ENCODE measurements at regions not wholly inside any gene's neighbourhood (a gene's known extent, or its start where the extent isn't known, plus 50 kb on each side); places are given as distances from the start of the nearest gene placed in this dataset.

- TF ChIP-seq, protein P1, sequence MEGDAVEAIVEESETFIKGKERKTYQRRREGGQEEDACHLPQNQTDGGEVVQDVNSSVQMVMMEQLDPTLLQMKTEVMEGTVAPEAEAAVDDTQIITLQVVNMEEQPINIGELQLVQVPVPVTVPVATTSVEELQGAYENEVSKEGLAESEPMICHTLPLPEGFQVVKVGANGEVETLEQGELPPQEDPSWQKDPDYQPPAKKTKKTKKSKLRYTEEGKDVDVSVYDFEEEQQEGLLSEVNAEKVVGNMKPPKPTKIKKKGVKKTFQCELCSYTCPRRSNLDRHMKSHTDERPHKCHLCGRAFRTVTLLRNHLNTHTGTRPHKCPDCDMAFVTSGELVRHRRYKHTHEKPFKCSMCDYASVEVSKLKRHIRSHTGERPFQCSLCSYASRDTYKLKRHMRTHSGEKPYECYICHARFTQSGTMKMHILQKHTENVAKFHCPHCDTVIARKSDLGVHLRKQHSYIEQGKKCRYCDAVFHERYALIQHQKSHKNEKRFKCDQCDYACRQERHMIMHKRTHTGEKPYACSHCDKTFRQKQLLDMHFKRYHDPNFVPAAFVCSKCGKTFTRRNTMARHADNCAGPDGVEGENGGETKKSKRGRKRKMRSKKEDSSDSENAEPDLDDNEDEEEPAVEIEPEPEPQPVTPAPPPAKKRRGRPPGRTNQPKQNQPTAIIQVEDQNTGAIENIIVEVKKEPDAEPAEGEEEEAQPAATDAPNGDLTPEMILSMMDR (IDR thresholded peaks at IDR 0.05) = no peak
- TF ChIP-seq, protein P2, sequence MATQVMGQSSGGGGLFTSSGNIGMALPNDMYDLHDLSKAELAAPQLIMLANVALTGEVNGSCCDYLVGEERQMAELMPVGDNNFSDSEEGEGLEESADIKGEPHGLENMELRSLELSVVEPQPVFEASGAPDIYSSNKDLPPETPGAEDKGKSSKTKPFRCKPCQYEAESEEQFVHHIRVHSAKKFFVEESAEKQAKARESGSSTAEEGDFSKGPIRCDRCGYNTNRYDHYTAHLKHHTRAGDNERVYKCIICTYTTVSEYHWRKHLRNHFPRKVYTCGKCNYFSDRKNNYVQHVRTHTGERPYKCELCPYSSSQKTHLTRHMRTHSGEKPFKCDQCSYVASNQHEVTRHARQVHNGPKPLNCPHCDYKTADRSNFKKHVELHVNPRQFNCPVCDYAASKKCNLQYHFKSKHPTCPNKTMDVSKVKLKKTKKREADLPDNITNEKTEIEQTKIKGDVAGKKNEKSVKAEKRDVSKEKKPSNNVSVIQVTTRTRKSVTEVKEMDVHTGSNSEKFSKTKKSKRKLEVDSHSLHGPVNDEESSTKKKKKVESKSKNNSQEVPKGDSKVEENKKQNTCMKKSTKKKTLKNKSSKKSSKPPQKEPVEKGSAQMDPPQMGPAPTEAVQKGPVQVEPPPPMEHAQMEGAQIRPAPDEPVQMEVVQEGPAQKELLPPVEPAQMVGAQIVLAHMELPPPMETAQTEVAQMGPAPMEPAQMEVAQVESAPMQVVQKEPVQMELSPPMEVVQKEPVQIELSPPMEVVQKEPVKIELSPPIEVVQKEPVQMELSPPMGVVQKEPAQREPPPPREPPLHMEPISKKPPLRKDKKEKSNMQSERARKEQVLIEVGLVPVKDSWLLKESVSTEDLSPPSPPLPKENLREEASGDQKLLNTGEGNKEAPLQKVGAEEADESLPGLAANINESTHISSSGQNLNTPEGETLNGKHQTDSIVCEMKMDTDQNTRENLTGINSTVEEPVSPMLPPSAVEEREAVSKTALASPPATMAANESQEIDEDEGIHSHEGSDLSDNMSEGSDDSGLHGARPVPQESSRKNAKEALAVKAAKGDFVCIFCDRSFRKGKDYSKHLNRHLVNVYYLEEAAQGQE (IDR thresholded peaks at IDR 0.05; ENCODE audit: insufficient read depth in 1 of 2, low read depth in 2 of 2, low read length in 1 of 2) = no peak
- TF ChIP-seq SIN3A (IDR thresholded peaks at IDR 0.05; ENCODE audit: borderline replicate concordance, insufficient read depth, low read depth, low read length) (no peak), POLR2AphosphoS5 (IDR thresholded peaks at IDR 0.05; ENCODE audit: low read depth, low read length) (no peak), TCF7L2 (IDR thresholded peaks at IDR 0.05; ENCODE audit: low read depth, low read length) (no peak)
These were observed 995.7 kb upstream of the TENM4 start for GRCh38 chr11:80436547-80436946.

All from Panc1 (cell line).